GM19397 (cell line): ENCODE measurements at regions not wholly inside any gene's neighbourhood (a gene's known extent, or its start where the extent isn't known, plus 50 kb on each side); places are given as distances from the start of the nearest gene placed in this dataset.

Experiments used
- ATAC-seq: cut with Tn5 transposase; IDR thresholded peaks from one replicate; pipeline ENCODE4 v1.9.1; 2021; ENCODE audit warnings: mild to moderate bottlenecking, moderate library complexity; ENCODE audit not compliant: unreplicated experiment

DNA sequence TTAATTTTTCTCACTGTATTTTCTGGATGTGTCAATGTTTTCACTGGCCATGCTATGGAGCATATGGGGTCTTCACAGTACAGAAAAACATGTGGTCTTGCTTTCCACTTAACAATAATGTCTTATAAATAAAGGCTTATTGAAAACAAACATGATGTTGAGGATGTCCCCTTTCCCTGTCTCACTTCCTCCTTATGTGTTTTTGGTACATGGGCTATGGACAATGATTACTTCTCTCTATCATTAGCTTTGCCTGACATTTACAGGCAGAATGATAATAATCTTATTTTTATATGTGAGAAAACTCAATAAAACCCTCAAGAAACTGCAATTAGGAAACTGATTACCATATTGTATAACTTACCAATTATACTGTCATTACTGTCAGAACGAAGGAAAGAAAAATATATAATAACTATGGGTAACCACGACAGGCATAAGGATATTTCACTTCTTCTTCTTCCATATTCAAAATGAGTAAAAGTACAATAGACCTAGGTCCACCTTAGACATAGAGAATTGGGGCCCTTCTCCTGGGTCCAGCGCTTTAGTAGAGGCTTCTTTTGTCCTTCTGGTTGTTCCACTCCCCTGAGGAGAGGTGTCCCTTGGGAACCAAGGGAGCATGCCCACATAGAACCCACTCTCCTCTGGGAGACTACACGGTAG, 375.0 kb downstream of the MAN2A1 start:
- ATAC-seq = no peak

DNA sequence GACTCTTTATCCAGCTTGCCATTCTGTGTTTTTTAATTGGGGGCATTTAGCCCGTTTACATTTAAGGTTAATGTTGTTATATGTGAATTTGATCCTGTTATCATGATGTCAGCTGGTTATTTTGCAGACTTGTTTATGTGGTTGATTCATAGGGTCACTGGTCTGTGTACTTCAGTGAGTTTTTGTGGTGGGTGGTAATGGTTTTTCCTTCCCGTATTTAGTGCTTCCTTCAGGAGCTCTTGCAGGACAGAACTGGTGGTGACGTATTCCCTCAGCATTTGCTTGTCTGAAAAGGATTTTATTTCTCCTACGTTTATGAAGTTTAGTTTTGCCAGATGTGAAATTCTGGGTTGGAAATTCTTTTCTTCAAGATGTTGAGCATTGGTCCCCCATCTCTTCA, 381.1 kb downstream of the MAN2A1 start:
- ATAC-seq = no peak

DNA sequence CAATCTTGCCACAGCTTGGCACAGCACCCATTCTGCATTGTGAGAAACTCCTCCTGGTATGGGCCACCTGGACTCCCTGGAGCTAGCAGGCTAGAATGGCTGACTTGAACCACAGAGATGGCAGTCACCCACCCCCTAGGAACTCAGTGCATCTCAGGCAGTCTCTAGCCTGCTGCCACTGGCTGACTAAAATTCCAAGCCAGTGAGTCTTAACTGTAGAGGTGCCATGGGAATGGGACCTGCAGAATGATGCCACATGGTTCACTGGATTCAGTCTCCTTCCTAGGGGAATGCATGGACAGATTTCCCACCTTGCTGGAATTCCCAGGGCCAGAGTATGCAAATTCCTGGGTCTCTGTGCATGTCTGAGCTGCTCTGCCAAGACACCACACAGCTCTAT, 382.9 kb downstream of the MAN2A1 start:
- ATAC-seq = no peak

DNA sequence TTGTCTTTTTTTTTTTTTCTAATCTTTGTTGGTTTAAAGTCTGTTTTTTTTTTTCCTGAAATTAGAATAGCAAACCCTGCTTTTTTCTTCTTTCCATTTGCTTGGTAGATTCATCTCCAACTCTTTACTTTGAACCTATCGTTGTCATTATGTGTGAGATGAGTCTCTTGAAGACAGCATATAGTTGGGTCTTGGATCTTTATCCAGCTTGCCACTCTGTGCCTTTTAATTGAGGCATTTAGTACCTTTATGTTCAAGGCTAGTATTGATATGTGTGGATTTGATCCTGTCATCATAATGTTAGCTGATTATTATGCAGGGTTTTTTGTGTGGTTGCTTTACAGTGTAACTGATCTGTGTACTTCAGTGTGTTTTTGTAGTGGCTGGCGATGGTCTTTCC, 383.8 kb downstream of the MAN2A1 start:
- ATAC-seq = no peak

DNA sequence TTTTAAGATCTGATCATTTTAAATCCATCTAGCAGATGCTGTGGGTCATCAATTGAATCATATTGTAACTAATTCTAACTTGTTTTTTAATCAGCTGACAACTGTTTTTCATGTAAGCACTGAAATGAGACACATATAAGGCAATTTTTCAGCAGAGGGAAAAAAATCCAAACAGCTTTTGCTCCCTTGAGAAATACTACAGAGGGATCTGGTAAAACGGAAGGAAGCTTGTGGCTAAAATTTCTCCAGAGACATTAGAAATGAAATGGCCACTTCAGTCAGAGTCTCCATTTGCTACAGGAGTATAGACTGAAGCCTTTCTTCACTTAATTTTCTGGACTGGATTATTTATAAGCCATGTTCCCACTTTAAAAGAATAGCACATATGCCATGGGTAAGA, 385.9 kb downstream of the MAN2A1 start:
- ATAC-seq = no peak

DNA sequence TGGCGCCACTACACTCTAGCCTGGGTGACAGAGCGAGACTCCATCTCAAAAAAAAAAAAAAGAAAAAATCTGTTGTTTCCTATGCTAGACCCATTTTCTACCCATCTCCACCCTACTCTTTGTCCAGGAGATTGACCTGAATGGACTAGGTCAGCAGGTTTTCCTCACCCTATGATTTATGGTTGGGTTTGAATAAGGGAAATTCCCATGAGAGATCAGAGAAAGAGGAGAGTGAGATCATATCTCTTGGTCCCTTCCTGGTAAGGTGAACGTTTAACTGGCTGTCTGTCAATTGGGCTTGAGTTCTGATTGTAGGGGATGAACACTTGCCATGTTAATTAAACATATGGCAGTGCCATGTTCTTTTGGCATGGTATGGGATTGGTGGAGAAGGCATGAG, 387.4 kb downstream of the MAN2A1 start:
- ATAC-seq = no peak

DNA sequence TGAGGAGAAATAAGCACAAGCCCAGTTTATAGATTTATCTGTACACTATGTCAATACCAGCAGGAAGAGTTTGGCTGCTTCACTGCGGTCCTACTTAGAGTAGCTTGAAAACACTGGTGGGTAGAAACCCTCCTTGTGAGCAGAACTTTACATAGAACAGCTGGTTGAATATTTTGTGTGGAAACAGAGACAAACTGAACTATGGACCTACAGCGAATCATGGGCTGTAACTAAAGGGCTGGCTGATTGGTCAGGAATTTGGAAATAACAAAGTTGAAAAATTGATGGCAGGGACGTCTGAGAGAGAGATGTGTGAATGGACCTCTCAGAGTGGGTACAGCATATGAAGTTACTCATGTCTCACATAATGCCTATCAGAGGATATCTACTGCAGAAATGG, 392.5 kb downstream of the MAN2A1 start:
- ATAC-seq = no peak

DNA sequence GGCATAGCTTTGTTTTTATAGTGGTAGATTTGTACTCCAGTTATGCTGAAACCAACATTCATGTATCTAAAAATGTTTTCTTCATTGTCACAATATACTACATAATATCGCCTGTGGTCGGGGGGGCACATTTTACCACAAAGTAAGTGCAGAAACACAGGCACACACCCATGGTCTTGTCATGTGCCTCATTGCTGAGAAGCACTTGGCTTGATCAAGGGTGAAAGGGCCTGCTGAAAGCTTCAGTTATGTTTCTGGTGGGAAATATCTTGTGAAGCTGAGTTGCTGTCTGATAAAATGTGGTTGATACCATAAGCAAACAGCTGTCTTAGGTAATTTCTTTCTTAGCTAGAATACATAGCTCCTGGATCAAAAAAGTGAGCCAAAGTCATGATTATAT, 393.1 kb downstream of the MAN2A1 start:
- ATAC-seq = no peak

DNA sequence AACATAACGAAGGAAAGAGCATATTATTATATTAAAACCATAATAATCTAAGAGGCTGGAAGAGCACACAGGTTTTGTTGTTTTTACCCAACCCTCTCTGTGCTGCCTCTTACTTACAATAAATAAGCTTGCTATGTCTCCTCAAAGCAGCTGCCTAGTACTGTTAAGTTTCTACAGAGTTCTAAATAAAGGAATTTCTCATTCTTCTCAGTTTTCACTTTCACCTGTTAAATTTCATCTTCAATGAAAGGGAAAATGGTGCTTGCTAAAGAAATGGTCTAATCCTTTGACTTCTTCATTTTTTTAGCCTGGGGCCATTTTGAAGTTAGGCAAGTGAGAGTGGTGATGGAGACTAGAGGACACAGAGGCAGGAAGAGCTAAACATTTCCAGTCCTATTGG, 396.1 kb downstream of the MAN2A1 start:
- ATAC-seq = no peak

DNA sequence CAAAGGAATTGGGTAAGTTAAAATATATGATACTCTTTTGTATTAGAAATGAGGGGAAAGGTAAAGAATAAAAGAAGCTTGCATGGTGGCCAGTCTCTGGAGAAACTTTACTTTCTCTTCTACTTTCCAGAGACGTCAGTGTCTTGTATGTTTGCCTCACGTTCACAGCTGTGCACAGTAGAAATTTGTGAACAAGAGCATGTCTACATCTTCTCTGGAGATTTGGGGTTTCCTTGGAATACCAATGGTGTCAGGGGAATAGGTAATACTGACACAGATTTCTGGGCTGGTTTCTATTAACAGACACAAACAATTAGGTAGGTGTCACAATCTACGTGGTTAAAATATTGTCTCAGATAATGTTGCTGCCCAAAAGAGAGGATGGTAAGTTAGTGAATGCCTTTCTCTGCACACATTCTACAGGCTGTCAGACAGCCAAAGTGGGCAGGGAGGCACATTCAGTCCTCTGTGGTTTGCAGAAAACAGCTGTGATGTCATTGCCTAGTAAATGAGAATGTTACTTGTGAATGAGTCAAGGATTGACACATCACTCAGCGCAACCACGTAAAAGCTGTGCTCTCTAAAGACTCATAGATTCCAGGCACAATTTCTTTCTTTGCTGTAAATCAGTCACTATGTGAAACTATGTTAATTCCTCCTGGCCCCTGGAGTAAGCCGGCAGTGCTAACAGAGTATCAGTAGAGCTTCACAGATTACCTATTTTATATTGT, 397.1 kb downstream of the MAN2A1 start:
- no peak for ATAC-seq

DNA sequence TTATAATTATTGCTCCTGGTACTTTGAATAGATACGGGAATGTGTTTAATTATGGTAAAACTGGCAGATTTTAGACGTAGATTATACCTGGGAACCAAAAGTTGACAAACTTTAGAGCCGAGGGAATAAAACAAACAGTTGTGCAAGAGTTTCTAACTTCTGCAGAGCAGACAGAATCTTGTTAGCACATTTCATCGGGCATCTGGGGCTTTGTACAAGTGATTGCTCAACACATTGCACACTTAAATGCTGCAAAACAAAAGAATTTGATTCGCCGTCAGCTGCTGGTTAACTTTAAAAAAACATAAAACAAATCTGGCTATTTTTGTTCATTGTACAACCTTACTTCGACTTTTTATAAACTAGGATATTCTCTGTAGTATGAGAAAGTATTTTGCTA, 398.1 kb downstream of the MAN2A1 start:
- no peak for ATAC-seq

DNA sequence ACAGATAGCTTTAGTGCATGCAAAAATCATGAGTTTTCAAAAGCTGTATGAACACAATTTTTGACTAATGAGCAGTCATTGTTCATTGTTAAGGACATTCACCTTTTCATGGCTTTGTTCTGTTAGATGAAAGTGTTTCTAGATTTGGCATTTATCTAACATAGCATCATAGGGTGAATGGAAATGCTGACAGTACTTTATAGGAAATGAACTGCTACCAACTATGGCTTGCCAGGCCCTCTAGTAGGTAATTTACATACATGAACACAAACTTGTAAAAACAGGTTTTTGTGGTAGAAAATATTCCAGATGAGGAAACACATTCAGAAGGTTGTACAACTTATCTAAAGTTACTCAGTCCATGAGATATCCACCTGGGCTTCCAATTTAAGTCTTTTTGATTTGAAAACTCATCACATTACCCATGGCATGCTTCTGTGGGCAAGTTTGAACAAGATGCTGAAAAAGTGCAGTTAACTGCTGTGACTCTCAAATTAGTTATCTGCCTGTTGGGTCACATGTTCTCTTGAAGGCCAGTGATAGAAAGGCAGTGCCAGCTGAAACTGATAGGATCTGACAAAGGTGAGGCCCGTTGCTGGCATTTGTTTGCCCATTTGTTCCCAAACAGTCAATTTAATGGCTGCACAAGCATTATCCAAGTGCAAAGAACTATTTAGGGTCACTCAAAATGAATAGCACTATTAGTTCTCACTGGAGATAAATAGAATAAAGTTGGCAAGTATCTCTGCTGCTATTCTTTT, 399.1 kb downstream of the MAN2A1 start:
- ATAC-seq = no peak

DNA sequence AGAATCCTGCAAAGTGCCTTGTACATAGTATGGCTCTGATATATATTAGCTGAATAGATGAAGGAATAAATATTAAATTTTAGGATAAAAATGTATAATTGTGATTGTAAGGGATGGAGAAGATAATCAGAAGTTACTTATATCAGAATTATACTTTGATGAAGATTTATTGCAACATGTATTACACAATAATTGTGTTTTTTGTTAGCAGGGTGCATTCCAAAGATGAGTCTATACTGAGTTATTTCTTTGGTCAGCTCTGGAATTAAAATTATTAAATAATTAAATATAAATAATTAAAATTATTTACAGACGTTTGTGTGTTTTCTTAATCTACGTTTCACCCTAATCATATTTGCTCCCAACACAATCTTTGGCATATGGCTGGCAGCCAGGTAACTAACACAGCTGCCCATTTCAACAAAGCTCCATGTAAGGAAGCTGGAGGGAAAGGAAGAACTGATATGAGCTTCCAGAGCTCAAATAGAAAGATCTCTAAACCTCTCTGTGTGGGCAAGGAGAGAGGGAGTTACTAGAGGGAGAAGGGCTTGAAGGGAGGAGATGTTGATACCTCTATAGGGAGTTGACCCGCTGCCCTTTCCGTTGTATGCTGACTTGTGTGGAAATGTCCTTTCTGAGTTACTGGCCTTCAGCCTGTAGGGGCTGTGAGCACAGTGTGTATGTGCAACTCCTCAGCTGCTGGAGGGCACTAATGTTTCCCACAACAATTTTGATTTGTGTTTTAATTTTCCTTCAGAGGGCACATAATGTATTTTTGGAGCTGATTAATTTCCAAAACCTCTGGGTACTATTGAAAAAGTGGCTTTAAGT, 403.4 kb downstream of the MAN2A1 start:
- no peak for ATAC-seq

DNA sequence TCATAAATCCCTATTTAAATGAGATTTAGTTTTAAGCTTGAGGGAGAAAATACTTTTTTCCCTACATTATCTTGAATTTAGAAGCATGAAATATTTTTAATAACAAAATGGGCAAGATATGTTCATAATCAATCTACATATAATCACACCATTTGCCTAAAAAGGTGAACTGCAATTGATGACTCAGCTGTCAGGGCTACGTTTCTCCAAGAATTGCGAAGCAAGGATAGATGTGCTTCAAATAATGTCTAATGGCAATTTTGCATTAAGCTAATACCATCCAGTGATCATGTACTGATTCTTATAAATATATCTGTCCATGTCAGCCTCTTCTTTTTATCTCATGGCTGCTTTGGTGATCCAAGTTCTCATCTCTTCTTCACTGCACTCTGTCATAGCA, 404.4 kb downstream of the MAN2A1 start:
- no peak for ATAC-seq

DNA sequence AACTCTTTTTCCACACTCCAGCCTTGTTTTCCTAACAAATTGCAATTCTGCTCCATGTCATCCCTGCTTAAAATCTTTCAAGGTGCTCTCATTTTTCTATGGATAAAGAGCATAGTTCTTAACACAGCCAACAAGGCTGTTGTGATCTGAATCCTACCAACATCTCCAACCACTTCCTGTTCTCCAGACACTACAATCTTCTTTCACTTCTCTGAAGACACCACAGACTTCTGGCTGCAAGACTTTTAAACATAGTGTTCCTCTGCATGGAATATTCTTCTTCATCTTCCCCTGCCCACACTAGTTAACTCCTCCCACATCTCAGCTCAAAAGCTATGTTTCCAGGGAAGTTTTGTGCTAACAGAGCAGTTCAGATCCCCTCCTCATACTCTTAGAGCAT, 404.8 kb downstream of the MAN2A1 start:
- ATAC-seq = no peak

DNA sequence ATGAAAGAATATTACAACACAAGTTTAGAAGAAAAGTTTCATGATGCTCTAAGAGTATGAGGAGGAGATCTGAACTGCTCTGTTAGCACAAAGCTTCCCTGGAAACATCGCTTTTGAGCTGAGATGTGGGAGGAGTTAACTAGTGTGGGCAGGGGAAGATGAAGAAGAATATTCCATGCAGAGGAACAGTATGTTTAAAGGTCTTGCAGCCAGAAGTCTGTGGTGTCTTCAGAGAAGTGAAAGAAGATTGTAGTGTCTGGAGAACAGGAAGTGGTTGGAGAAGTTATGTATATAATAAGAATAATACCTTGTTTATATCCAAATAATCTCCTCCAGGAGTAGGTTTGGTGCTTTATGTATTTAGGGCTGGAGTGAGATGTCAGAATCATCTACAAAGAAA, 406.7 kb downstream of the MAN2A1 start:
- no peak for ATAC-seq

DNA sequence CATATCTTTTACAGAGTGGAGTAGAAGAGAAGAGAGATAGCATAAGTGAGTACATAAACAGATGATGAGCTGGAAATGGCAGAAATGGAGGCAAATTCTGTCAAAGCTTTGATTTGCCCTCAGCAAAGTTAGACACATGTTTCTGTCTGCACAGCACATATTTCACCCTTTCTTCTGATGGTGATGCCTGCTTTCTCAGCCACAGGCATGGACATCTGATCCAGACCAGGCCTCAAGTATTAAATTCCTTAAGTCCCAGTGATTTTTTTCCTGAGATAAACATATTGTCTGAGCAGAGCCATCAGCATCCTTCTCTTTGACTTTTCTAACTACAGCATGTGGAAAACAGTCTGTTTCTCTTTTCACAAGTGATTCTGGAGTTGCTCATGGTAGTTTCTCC, 409.8 kb downstream of the MAN2A1 start:
- no peak for ATAC-seq

DNA sequence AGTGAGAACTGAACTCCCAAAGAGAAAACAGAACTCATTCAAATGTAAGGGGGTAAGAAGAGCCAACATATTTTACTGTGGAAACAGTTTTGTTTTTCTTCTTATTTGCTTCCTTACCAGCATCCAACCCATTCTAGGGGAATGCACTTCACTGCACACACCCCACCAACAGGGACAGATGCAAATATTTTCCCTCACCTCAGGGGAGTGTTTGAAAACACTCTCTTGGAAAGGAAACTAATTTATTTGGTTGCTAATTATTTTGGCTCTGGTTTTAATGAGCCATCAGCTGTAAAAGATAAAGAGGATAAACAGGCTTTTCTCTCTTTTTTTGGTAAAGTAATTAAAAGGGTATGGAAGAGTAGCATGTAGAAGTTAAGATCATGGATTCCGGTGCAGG, 413.4 kb downstream of the MAN2A1 start:
- ATAC-seq = no peak

DNA sequence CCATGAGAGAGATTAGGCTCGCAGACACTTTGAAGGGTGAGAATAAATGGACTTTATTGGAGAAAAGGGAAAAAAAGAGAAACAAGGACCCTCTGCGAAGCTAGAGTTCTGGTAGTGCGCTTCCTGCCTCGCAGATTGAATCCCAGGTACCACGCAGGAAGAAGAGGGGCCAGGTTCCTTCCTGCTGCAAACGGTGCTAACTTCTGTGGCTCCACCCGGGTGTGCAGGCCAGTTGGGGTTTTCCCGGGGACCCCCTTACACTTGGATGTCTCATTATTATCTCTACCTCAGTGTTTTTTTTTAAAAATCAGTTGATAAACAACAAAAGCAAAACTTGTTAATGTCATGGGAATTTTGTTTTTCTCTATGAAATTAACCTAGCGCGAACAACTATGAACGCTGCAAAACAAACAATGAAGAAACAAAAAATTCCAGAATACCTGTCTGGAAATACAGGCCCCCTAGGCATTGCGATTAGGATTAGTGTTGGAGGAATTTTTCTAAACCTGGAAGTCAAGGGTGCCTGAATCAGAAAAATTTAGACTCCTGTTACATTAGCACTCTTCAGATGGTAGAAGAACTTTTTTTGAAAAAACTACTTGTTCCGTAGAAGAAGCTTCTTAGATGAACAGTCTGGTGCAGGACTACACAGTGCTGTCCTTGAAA, 414.5 kb downstream of the MAN2A1 start:
- ATAC-seq = no peak

DNA sequence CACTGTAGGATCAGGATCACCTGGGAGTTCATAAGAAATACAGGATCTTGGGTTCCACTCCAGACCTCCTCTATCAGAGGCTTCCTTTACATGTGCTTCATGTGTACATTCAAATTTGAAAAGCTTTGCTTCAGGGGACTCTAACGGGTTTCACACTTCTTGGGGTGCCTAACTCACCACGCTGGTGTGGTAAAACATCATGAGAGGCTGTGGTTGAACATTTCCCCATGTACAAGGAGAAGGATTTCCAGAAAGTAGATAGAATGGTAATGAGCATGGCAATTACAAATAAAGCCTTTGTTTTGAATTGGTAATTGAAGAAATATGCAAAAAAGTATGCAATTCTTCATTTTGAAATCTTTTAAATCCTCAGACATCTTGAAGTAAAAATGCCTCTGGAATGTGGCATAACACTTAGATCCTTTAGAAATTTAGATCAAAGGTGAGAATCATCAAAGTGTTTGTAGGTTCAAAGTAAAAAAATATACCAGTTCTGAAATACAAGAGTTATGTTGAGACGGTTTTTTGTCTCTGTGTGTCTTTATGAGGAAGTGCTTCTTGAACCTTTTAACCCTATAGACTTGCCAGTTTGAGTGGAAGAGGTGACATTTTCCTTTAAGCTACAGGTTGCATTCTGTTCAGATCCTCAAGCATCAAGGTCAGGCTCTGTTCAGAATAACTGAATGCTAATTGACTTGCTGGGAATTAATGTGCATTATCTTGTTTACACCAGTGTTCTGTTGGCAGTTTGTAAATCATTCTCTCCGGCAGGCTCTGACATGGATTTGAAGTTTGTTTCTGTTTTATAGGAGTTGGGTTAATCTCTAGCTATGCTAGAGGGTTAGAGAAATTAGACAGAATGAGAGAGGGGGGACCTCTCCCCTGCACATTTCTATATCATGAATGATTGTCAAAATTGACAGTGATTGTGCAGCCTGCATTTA, 415.3 kb downstream of the MAN2A1 start:
- ATAC-seq = no peak
